GM12891 (cell line): ENCODE measurements at regions not wholly inside any gene's neighbourhood (a gene's known extent, or its start where the extent isn't known, plus 50 kb on each side); places are given as distances from the start of the nearest gene placed in this dataset.
"Not testable (repeated sequence)": the region's sequence is repeated elsewhere in the genome, so short reads cannot be mapped to it uniquely, and the experiment has no call there.

Experiments used
- DNase-seq: peaks from one replicate; pipeline ENCODE4 v3.0.0; 2011; ENCODE audit warnings: low spot score; ENCODE audit not compliant: insufficient read length
- FAIRE-seq: peaks from 2 replicates; lab custom pipeline; 2011; peaks lifted over from hg19 to GRCh38; lab: Jason Lieb, UNC
- PAX5 ChIP-seq: IDR thresholded peaks from 2 replicates; pipeline ENCODE4 v1.6.1; 2011; ENCODE audit warnings: low read length, moderate library complexity, mild to moderate bottlenecking; ENCODE audit not compliant: insufficient read depth, severe bottlenecking
- POLR2A ChIP-seq: IDR thresholded peaks from 2 replicates; pipeline ENCODE4 v1.6.1; 2011; ENCODE audit warnings: low read depth, low read length, control low read depth
- POLR2AphosphoS5 ChIP-seq: IDR thresholded peaks from 2 replicates; pipeline ENCODE4 v1.6.1; 2011; ENCODE audit warnings: low read depth, low read length, control low read depth
- POU2F2 ChIP-seq: IDR thresholded peaks from 2 replicates; pipeline ENCODE4 v1.6.1; 2011; ENCODE audit warnings: low read depth, mild to moderate bottlenecking, control low read depth, low read length, moderate library complexity
- SPI1 ChIP-seq: IDR thresholded peaks from 2 replicates; pipeline ENCODE4 v1.6.1; 2011; ENCODE audit warnings: low read depth, low read length, control low read depth
- TAF1 ChIP-seq: IDR thresholded peaks from 2 replicates; pipeline ENCODE4 v1.6.1; 2011; ENCODE audit warnings: low read depth, low read length, control low read depth

DNA sequence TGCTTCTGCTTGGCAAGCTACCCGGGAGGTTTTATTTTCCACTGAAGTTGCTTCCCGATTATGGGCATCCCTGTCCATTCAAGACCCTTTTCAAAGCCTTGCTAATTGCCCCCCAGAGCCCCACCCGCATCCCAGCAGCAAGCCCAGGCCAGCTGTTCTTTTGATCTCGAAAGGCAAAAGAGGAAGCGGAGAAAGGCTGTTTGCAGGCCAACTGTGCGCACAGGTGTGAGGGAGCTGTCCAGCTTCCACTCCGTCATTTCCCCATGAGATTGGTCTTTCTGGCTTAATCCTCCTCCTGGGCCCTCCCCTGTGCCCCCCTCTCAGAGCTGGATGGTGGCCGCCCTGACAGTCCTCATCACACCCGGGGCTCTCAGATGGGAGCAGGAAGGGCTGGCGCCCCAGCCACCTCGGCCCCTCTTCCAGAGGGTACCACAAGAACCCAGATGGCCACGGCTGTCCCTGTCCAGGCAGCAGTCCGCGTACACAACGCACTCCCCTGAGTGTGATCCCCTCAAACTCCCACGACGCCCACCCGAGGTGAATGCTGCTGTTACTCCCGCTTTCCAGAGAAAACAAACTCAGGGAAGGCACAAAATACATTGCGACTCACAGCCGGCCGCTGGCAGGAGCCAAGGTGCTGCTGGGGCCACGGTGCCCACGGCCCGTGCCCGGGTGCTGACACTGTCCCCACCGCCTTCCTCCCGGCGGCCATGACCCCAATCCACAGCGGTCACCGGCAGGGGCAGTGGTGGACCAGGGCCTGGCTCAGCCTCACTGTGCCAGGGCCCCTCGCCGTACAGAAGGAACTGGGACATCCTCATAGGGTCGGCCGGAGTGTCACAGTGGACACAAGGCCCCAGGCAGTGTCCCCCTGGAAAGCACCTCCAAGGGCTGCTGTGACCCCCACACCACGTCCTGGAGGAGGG, 121.9 kb downstream of the CRYAA start:
- peak; percentile 66 for DNase-seq
- TF ChIP-seq POU2F2, result no peak
- no peak for TF ChIP-seq POLR2A
- peak; percentile 94 for TF ChIP-seq SPI1
- no peak for TF ChIP-seq POLR2AphosphoS5
- TF ChIP-seq TAF1, result no peak
- FAIRE-seq, result no peak

DNA sequence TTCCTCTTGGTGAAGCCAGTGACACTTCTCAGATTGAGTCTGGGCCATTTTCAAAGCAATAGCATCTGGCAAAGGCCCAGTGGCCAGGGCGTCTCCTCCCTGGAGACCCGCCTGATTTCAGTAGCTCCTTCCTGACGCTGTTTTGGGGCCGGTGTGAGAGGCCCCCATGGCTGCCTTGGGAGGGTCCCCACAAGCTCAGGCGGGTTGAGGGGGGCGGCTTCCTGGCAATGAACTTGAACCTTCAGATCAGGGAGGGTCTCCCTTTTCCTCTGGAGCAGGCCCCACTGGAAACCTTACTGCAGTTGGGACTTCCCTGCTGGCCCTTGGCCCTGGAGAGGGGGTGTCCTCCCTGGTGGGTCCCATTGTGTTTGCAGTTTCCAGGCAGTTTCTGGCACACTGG, 121.2 kb downstream of the CRYAA start:
- FAIRE-seq, result no peak
- TF ChIP-seq TAF1, result no peak
- TF ChIP-seq POU2F2, result no peak
- TF ChIP-seq SPI1, result no peak
- TF ChIP-seq POLR2A, result no peak
- TF ChIP-seq PAX5, result no peak
- TF ChIP-seq POLR2AphosphoS5, result no peak
- no peak for DNase-seq

DNA sequence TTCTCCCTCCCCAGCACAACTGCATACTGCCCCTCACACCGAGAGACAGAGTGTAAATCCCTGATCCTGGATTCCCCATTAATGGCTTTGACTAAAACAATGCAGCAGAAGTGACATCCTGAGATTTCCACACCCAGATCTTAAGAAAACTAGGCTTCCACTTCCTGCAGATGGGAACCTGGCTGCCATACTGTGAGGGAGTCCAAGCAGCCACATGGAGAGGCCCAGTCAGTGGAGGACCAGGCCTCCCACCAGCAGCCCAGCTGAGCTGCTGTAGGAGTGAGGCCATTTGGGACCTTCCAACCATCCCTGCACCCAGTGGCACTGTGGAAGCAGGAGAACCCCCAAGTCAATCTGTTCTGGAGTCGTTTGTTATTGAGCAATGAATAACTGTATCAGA, 120.6 kb downstream of the CRYAA start:
- no peak for FAIRE-seq
- TF ChIP-seq SPI1 (no peak), POU2F2 (no peak), POLR2A (no peak), PAX5 (no peak), POLR2AphosphoS5 (no peak), TAF1 (no peak)
- DNase-seq, result no peak

DNA sequence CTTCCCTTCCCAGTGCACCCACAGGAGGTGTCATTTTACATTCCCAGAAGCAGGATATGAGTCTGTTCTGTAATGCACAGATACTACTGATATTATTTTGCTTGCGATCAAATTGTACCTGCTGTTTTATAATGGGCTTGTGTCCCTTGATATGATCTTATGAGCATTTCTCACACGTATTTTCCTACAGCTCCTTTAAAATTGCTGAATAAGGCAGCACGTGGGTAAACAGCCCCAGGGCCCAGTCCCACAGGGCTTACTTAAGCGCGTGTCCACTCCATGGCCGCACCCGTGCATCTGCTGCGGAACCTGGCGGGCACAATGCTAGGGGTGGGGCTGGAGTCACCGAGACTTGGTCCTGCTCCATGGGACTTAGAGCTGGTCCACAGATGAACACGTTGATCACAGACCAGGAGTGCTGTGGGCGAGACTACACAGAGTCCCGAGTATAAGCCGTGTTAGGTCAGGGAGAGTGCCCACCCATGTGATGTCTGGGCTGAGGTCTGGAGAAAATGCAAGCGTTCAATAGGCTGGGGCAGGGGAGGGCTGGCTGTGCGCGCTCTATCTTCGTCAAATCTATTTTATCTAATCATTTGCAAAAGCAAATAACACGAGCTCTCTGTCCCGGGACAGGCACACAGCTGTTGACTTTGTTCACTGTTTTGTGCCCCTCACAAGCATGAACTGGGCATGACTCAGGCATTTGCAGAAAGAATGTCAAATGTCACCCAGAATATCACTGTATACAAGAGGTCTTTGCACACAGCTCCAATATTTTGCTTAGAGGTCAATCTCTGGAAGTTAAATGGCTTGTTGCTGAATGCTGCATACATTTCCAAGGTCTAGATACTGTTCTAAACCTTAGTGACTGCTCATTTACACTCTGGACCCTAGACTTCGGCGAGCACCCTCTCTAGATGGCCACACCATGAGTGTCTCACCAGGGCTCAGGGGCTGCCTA, 119.3 kb downstream of the CRYAA start:
- TF ChIP-seq PAX5, result no peak
- TF ChIP-seq TAF1, result no peak
- DNase-seq (no peak), FAIRE-seq (no peak)

DNA sequence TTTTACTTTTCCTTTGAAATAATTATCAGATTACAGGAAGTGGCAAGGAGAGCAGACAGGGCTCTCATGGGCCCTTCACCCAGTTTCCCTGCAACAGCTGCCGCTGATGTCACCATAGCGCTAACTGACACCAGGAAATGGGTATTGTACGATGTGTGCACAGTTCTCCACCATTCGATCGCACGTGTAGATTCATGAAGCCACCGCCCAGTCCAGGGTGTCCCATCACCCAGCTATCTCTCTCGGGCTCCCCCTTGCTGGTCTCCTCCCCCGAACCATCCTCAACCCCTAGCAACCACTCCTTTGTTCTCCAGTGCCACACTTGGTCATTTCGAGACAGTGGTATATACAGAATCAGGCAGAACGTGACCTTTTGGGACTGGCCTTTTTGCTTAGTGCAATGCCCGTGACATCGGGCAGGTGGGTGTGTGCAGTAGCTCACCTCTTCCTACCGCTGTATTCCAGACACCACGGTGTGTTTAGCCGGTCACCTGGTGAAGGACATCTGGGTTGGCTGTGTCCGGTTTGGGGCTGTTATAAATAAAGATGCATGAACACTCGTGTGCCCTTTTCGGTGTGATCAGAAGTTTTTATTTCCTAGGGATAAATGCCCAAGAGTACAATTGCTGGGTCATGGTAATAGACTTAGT, 118.4 kb downstream of the CRYAA start:
- TF ChIP-seq POU2F2, result no peak
- FAIRE-seq, result peak; percentile 50
- no peak for DNase-seq

DNA sequence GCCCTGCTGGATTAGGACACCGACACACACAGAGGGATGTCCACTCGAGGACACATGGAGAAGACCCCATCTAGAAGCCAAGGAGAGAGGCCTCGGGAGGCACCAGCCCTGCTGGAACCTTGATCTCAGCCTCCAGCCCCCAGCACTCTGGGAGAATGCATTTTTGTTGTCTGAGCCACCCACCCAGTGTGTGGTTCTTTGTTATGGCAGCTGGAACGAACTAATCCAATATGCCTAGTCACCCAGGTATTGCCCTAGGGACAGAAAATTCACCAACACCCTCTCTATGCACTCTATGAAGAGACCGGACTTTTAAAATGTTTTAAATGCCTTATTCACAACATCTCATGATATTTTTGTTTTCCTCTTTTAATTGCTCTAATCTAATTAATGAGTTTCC, 117.4 kb downstream of the CRYAA start:
- no peak for FAIRE-seq
- DNase-seq, result no peak
- no peak for TF ChIP-seq TAF1
- no peak for TF ChIP-seq POLR2A

DNA sequence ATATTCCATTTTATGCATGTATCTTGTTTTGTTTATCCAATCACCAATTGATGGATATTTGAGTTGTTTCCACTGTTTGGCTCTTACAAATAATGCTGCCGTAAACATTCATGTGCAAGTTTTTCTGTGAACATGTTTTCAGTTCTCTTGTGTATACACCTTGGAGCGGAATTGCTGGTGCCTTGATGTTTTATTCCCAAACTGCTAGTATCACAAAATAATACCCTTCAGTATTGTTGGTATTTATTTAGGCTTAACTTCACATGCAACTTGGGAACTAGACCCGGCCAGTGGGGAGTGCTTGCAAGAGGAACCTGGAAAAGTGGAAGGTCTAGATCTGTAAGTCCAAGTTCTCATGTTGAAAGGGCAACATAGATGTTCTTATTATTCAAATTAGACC, 115.9 kb downstream of the CRYAA start:
- FAIRE-seq, result no peak

DNA sequence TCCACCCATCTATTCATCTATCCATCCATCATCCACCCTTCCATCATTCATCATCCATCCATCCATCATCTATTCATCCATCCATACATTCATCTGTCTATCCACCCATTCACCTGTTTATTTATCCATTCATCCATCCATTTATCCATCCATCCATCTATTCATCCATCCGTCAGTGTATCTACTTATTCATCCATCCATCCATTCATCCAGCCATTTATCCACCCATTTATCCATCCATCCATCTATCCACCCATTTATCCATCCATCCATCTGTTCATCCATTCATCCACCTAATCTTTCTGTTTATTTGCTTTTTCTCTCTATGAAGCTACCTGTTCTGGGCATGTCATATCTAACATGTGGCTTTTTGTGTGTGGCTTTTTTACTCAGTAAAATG, 115.4 kb downstream of the CRYAA start:
- TF ChIP-seq TAF1 (no peak), POU2F2 (no peak), POLR2A (no peak), SPI1 (no peak), PAX5 (no peak), POLR2AphosphoS5 (no peak)
- no peak for FAIRE-seq
- no peak for DNase-seq

More for the DNA sequence above, 115.9 kb downstream of the CRYAA start:
- no peak for DNase-seq
- TF ChIP-seq POLR2A, result no peak
- no peak for TF ChIP-seq SPI1
- TF ChIP-seq TAF1, result no peak
- TF ChIP-seq POU2F2, result no peak
- no peak for TF ChIP-seq POLR2AphosphoS5
- TF ChIP-seq PAX5, result no peak

DNA sequence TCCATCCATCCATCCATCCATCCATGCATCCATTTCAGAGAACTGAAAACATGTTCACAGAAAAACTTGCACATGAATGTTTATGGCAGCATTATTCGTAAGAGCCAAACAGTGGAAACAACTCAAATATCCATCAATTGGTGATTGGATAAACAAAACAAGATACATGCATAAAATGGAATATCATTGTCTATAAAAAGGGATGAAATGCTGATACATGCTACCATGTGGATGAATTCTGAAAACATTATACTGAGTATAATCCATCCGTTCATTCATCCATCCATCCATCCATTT, 115.1 kb downstream of the CRYAA start:
- not testable (repeated sequence) for DNase-seq, FAIRE-seq

DNA sequence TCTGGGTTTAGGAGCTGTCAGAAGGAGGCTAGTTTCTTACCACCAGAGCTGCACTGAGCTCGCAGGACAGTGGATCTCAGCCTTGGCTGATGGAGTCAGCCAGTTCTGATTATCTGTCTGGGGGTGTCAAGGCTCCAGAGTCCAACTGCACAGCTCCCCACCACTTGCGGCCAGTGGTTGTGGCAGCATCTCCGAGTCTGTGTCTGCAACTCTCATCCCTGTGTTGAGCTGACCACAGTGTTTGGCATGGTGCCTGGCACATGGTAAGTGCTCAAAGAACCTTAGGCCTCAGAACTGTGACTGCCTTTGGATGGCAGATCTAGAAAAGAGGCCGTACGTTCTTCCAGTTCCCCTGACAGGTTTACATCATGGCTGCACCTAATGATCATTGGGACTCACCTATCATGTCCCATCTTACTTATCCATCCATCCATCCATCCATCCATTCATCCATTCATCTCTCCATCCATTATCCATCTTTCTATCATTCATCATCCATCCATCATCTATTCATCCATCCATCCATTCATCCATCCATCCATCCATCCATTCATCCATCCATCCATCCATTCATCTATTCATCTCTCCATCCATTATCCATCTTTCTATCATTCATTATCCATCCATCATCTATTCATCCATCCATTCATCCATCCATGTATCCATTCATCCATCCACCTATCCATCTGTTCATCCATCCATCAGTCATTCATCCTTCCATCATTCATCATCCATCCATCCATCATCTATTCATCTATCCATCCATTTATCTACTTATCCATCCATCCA, 114.5 kb downstream of the CRYAA start:
- DNase-seq (no peak), FAIRE-seq (no peak)
- TF ChIP-seq SPI1 (no peak), TAF1 (no peak)
